Stimulated activated CD8-positive, alpha-beta memory T cell treated with anti-CD3 and anti-CD28 coated beads, Interleukin-15, amount 100 ng/mL, for 4 hours (primary cell): ENCODE measurements at regions not wholly inside any gene's neighbourhood (a gene's known extent, or its start where the extent isn't known, plus 50 kb on each side); places are given as distances from the start of the nearest gene placed in this dataset.
"Not testable (repeated sequence)": the region's sequence is repeated elsewhere in the genome, so short reads cannot be mapped to it uniquely, and the experiment has no call there.

Experiments
- DNase-seq, 2 donors: peaks; one replicate each; pipeline ENCODE4 v3.0.0-alpha.2; 2020; ENCODE audit warnings: low read depth in 2 of 2

DNA sequence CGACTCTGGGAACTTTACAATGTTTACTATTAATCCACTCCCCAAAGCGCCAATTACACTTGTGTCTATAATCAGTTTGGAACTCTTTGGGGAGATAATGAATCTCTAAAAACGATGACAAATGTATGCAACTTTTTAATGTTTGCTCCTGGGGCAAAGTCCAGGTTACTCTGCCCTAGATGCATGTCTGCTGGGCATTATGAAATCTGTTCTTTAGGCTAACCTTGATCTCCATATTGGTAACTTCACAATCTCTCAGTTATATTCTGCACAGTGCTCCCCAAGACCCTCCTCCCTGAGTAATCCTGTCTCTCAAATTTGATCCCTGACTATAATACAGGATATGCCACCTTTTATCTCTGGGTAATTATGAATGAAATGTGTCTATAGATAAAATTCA is 152.2 kb upstream of the TRPM3 start:
- DNase-seq: no peak

DNA sequence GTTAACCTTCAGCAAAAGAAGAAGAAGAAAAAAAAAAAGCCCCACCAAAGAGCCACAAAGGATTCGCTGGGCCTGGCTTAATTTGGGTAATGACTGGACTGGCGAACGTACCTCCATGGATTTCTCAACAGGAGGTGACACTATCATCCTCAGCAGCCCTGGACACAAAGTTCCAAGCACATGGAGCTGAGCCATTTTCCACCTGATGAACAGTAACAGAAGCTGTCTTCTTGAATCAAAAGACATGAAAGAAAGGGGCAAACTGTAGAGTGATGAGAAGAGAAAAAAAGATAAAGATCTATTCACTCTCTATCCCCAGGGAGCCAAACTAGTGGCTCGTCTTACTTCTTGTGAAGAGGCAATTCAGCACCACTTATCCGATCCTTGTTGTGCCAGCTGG is 150.2 kb upstream of the TRPM3 start:
- DNase-seq: no peak

DNA sequence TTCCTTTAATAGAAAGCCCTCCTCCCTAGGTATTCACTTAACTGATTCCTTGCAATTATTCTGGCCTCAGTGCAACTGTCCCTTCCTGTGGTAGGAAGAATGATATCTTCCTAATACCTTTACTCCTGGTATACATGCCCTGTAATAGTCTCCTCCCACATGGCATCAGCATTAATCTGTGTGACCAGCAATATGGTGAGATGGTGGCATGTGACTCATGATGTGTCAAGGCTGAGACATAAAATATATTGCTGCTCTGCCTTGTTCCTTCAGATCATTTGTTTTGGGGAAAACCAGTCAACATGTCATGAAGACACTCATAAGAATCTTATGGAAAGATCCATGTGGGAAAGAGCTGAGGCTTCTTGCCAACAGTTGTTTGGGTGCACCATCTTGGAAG is 149.1 kb upstream of the TRPM3 start:
- no peak for DNase-seq

DNA sequence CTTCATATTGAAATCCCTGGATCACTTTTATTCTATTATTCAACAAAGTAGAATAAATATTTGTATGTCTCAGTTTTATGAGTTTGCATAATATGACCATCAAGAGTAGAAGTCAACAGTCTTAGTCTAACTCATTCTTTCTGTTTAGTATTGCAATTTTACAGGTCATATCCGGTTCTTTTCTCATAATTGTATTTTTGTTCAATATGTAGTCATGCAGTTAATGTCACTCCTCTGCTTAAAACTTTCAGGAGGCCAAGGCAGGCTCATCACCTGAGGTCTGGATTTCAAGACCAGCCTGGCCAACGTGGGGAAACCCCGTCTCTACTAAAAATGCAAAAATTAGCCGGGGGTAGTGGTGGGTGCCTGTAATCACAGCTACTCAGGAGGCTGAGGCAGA is 148.4 kb upstream of the TRPM3 start:
- no peak for DNase-seq

DNA sequence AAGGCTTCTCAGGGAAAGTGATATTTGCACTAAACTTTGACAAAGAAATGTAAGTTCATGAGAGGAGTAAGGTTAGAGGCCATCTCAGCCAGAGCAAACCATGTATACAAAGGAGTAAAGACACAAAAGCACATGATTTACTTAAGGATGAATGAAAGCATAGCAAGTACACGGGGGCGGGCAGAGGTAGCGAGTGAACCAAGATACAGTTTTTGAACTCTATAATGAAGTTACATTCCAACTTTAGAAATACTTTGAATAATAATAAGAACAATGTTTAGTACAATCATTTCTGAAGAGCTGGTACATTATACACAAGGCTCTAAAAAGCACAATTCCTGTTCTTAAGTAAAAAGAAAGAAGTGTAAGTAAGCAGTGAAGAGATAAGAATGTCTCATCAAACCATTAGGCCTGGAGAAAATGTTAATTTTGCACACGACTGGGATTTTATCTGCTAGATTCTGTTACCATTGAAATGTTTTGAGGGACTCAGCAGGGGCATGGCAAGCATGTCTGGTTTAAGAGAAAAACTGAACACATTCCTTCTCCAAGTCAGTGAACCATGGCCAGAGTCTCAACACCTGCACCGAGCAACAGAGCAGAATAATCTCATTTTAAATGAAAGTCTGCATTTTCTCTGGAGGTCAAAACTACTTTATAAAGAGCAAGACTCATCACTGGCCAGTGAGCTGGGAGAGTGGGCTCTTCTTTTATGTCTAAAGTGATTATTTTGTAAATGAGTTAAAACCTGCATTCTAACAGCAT is 147.6 kb upstream of the TRPM3 start:
- no peak for DNase-seq

DNA sequence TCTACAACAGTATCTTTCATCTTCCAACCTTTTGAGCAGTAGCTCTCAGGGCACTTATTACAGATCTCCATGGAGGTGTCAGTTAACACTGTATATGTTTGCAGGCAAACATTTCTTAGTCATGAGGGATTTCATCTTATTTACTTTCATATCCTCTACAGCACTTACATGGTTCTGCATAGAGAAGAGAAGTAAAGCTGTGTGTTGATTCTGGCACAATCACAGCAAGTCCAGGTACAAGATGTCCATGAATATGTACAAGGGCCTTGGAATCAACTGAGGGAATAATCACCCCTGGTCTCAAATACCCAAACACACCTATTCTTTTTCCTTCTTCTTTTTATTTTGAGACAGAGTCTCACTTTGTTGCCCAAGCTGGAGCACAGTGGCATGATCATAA is 142.0 kb upstream of the TRPM3 start:
- no peak for DNase-seq

DNA sequence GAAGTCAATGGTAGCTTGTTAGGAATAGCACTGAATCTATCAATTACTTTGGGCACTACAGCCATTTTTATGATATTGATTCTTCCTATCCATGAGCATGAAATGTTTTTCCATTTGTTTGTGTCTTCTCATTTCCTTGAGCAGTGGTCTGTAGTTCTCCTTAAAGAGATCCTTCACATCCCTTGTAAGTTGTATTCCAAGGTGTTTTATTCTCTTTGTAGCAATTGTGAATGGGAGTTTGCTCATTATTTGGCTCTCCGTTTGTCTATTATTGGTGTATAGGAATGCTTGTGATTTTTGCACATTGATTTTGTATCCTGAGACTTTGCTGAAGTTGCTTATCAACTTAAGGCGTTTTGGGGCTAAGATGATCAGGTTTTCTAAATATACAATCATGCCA is 139.0 kb upstream of the TRPM3 start:
- not testable (repeated sequence) for DNase-seq

DNA sequence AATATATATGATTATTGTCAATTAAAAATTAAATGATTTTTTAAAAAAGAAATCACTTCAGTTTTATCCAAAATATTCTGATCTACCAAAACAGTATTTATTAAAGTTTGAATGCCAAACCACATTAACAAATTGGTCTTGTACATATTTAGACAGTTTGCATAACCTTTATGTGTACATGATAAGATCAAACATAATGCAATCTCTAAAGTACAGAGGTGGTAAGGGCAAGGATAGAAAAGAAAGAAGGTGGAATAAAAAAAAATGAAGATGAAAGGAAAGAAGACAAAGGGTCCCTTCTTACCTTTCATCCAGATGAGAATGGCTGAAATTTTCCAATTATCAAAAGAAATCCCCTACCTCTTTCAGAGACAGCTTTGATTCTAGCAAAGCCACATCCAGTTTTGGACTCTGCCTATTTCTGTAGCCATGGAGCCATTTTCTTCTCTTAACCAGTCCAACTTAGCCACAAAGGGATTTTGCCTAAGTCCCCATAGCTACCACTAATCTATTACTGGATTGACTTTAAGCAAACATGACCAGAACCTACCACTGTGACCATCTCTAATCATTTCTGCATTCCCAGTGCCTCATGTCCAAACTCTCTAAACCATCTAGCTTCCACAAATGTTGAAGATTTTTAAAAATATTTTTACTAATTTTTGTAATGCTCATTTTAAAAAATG is 133.3 kb upstream of the TRPM3 start:
- DNase-seq: no peak

DNA sequence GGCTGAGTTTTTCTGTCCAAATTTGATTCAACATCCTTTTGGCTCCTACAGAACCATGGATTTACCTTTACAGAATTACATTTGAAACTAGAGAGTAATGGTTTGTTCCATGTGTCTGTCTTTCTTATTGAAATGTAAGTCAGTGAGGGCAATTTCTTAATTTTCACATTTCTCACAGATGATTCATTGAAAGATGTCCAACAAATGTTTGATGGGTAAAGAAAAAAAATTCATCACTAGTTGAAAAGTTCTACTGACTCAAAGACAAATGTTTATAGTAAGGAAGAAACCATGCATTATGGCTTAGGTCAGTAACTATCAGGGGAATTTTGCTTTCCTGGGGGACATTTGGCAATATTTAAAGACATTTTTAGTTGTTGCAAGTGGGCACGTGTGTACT is 131.6 kb upstream of the TRPM3 start:
- no peak for DNase-seq

DNA sequence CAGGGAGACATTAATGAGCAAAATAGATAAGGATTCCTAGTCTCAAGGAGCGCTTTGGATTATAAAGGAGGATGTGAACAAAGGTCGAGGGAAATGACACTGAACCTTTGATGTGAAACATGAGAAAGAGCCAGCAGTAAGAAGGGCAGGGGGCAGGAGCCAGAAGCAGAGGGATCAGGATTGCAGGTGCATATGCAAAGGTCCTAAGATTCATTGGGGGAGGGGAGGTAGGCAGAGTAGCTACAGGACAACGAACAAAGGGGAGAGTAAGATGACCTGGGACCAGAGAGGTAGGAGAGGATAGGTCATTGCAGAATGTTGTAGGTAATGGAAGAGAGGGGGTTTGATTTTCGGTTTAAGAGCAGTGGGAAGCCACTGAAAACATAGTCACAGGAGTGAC is 129.2 kb upstream of the TRPM3 start:
- no peak for DNase-seq

DNA sequence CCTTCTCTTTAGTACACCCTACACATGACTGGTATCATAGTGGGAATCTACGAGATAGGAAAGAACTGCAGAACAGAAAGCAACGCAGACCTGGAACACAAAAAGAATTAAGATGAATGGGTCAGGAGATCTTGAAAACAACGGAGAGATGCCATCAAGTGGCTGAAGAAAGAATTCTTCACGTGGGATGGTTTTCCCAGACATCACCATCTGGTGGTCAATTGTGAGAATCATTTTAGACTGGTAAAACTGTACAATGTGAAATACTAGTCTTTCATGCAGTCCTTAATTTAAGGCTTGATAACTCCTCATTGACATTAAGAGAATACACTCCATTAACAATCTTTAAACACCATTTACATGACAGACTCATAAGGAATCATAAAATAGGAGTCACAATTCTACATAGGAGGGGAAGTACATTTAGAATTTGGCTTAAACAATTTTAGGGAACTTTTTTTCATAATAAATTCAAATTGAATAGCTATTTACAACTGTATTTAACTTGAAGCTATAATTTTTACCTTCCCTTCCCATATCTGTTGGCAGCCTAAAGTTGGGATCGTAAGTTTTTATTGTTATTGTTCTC is 128.4 kb upstream of the TRPM3 start:
- DNase-seq: no peak

DNA sequence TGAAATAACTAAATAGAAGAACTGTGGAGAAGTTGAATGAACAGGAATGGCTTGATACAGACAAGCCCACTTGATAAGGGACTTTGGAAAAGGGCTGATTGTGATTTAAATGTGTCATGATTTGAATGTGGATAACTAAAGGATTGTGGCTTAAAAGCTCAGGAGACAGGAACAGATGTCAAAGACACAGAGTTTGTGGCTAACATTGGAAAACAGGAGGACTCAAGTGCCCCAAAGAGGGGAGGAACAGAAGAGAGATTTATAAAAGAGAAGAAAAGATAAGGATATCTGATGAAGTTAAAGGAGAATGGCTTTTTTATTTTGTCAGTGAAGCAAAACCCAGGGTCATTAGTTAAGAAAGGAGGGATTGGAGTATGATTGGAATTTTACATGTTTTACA is 124.2 kb upstream of the TRPM3 start:
- no peak for DNase-seq

DNA sequence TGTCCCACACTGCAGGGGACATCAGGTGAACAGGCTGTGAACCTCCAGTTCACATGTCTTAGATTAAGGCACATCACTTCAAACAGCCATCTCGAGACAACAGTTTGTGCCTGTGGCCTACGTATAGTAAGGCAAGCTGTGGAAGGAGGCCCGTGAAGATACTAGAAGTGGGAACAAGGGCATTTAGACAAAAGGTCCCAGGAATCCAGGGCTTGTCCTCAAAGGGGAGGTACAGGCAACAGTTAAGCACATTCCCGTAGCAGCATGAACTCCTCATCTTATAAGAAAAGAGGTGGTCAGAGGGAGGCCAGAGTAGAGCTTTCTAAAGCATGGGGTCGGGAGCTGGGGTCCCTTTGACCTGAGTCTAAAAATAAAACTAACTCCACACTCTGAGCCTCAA is 122.5 kb upstream of the TRPM3 start:
- no peak for DNase-seq

DNA sequence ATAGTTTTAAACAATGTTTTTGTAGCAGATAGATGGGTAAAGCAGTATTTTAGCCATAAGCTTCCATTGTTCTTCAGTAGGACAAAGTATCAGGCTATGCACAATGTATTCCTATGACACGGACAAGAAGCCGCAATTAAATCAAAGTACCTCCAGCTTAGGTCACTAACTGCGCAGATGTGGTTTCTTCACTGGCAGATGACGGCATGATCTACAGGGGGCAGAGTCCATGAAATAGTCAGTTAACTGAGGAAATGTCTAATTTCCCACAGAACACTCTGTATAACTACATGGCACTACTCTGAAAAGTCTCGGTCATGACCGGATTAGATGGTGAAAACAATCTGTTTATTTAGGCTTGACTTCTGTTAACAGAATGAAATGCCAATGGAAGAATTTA is 120.7 kb upstream of the TRPM3 start:
- no peak for DNase-seq

DNA sequence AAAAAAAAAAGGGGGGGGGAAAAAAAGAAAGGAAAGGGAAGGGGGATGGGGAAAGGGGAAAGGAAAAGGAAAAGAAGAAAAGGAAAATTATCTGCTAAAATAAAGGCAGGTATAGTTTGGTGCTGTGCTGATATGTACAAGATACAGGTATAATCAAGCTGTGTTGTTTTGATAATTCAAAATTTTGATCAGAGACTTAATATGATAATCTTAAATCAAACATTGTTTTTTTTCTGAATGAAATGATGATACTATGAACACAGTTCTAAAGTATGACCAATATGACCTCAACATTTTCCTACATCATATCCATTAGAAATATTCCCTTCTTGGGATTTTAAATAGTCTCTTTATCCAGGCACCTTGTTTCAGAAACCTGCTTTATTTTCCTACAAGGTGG is 115.6 kb upstream of the TRPM3 start:
- no peak for DNase-seq

DNA sequence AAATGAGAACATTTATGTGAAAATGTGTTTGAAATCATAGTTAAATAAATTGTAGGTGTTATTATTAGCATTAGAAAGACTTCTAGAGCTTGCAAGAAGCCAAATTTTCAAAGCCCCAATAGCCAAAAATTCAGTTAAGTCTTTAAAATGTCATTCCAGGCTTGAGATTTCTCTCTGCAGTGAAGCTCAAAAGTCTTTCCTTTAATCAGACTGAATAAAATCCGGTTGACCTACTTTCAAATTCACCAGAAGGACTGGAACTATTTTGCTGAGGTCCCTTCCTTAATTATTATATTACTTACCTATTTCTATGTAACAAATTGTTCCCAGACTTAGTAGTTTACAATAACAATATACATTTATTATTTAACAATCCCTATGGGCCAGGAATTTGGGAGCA is 112.2 kb upstream of the TRPM3 start:
- no peak for DNase-seq

DNA sequence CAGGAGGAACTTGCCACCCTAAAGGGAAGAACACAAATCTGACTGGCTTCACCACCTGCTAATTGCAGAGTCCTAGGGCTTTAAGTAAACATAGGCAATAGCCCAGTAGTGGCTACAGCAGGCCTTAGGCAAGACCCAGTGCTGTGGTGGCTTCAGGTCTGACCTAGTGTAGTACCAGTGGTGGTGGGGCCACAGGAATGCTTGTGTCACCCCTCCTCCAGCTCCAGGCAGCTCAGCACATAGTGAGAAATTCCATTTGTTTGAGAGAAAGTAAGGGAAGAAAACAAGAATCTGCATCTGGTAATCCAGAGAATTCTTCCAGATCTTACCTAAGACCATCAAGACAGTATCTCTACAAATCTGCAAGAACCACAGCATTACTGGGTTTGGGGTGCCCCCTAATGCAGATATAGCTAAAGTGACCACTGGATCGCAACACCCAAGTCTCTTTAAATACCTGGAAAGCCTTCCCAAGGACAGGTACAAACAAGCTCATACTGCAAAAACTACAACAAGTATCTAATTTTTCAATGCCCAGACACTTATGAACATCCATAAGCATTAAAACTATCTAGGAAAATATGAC is 102.6 kb upstream of the TRPM3 start:
- no peak for DNase-seq

DNA sequence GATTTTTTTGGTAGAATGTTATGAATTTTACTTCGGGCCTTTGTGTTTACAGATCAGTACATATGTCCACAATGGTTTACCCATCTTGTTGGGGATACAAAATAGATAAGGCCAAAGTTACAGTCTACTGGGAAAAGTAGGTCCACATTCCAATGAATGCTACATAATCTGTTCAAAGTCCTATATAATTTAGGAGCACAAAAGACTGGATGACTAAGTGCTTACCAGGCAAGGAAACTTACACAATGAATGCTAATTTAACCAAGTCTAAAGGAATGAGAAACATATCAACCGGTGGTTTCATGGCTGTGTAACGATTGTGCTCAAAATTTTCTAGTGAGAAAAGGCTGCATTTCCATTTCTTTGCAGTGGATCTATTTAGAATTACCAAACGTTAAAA is 97.4 kb upstream of the TRPM3 start:
- no peak for DNase-seq

DNA sequence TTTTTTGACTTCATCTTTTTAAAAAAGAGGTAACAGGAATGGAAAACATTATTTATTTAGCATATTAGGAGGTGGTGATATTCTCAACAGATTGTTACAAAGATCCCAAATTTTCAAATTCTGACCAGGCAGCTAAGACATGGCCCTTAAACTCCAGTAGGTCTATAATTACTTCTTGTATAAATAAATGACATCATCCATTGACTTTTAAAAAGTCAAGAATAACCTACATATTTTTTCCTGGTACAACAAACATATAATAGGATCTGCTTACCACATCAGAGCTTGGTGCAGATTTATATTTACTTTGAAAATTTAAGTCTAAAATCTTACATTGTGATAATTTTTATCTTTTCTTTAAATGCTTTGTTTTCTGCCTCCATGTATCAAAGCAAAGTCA is 92.2 kb upstream of the TRPM3 start:
- DNase-seq: no peak

DNA sequence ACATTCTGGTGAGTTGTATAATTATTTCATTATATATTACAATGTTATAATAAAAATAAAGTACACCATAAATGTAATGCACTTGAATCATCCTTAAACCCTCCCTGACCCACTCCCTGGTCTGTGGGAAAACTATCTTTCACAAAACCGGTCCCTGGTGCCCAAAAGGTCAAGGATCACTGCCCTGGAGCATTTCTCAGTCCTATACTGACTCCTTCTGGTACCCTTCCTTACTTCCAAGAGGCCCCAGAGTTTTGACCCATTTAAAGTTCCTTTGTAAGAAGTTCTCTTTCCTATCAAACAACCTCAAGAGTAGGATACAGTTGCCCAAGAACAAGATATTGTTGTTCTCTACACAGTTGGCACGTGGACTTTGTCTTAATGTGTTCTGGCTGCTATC is 88.9 kb upstream of the TRPM3 start:
- no peak for DNase-seq

DNA sequence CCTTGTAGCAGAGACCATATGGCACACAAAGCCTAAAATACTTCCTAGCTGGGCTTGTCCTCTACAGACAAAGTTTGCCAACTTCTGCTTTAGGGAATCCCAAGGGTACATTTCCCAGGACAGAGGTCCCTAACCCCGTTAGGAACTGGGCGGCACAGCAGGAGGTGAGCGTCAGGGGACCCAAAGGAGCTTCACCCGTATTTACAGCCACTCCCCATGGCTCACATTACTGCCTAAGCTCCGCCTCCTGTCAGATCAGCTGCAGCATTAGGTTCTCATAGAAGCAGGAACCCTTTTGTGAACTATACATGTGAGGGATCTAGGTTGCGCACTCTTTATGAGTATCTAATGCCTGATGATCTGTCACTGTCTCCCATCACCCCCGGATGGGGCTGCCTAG is 88.5 kb upstream of the TRPM3 start:
- no peak for DNase-seq

DNA sequence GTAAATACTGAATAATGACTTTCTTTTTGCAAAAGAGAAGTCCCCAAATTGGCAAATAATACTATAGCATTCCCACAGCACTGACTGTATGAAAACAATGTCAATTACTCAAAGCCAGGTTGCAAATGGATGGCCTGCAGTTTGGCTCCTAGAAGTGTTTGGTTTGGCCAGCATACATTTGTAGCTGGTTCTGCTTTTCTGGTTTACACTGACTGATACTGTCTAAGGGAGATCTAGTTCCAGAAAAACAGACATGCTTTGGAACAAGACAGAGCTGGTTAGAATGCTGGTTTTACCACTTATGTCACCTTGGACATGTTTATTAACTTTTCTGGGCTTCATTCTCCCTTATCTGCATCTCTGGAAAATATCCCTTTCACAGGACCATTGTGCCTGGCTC is 81.5 kb upstream of the TRPM3 start:
- DNase-seq: no peak

DNA sequence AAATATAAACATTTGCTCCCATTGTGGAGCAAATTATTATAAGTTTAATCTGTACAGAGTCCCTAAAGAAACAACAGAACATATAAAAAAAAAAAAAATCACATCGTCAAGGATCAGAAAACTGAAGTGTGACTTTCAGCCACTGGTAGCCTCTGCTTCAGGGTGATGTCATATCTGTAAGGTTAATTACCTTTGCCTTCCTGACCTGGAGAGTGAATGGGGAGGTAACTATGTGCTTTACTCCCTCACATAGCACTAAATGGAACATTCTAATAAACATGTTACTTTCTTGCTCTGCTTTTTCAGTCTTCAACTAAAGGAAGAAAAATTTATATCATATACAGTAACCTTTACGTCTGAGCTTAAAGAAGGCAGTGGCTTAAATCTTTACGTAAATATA is 70.3 kb upstream of the TRPM3 start:
- no peak for DNase-seq
